Erythroblast (primary cell): ENCODE measurements at regions not wholly inside any gene's neighbourhood (a gene's known extent, or its start where the extent isn't known, plus 50 kb on each side); places are given as distances from the start of the nearest gene placed in this dataset.

Source experiments
- GATA1 ChIP-seq: IDR thresholded peaks from 2 replicates; pipeline ENCODE4 v1.6.1; 2011; ENCODE audit warnings: low read depth, mild to moderate bottlenecking, control low read depth, low read length, moderate library complexity
- POLR2A ChIP-seq: IDR thresholded peaks from 2 replicates; pipeline ENCODE4 v1.6.1; 2011; ENCODE audit warnings: mild to moderate bottlenecking, low read length

DNA sequence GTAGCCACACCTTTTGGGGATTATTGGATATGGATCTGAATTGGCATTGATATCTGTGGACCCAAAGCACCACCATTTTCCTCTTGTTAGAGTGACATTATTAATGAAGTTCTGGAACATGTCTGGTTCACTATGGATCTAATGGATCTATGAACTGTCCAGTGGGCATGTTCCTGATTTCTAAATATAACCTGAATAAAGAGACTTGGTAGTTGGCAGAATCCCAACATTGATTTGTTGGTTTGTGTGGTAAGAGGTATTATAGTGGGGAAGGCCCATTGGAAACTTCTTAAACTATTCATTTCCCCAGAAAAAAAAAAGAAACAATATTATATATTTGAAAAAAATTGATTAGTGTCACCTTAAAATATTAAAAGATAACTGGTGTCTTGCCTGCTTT, 312.6 kb downstream of the HTR1B start:
- TF ChIP-seq POLR2A: no peak
- TF ChIP-seq GATA1: no peak
